ENCODE measurements at regions not wholly inside any gene's neighbourhood (a gene's known extent, or its start where the extent isn't known, plus 50 kb on each side); places are given as distances from the start of the nearest gene placed in this dataset.

GRCh38 chr9:115969096-115969495 is 184.5 kb upstream of the PAPPA start:
- ATAC-seq (no peak), FAIRE-seq (no peak), DNase-seq (ENCODE audit: low spot score) (no peak)
- ChIA-PET POLR2A (no interaction called here), CTCF (ENCODE audit: low intra/inter-chr PET ratio, low total read pairs) (no interaction called here)
- no peaks in the 10 kb centered on the region for H3K9me3 ChIP-seq (ENCODE audit: low read length)
- peaks cover 7% of the 10 kb centered on the region; the same call in 1 of the 2 replicates for H3K4me1 ChIP-seq (ENCODE audit: insufficient read depth, low read length)
- no peak overlapping the region for H3K4me3 ChIP-seq (replicated peaks in 1 of 3; ENCODE audit: insufficient read depth in 1 of 3, low read depth in 2 of 3, low read length in 3 of 3)
- no peak overlapping the region for H2AFZ ChIP-seq (ENCODE audit: low read length)
- H4K20me1 ChIP-seq (ENCODE audit: insufficient read depth, low read length), result no peaks in the 10 kb centered on the region
- in situ Hi-C loops (cut with HindIII; ENCODE audit: extremely low pct_ligation_motif_present, low pct_unique_long_range_greater_than_20kb) (no loop called here), intact Hi-C loops (cut with micrococcal nuclease; ENCODE audit: unreplicated experiment) (no loop called here)
- no TSS peak for BruUV-seq (replicated peaks)
- H3K9ac ChIP-seq (ENCODE audit: insufficient read depth, low read depth, low read length), result no peak overlapping the region
- no peaks in the 10 kb centered on the region for H3K36me3 ChIP-seq (replicated peaks in 1 of 2; ENCODE audit: control insufficient read depth in 1 of 2, insufficient read depth in 2 of 2, low read length in 2 of 2)
- no peak overlapping the region for H3K27ac ChIP-seq (ENCODE audit: extremely low read length, insufficient read depth, low read length)
- no peaks in the 10 kb centered on the region for H3K79me2 ChIP-seq (ENCODE audit: insufficient read depth, low read length)
- WGBS (ENCODE audit: low lambda C conversion rate), result 31% methylated on average over 2 of the region's 2 CpGs
- no peak for TF ChIP-seq E2F5 (CRISPR knock-in tag; conservative IDR thresholded peaks at IDR 0.05)
- TF ChIP-seq ZNF354B (CRISPR knock-in tag; IDR thresholded peaks at IDR 0.05), result no peak
- no peak for TF ChIP-seq SAFB2 (CRISPR knock-in tag; IDR thresholded peaks at IDR 0.05; ENCODE audit: borderline replicate concordance, low read depth)
- TF ChIP-seq MXI1 (IDR thresholded peaks at IDR 0.05; ENCODE audit: borderline replicate concordance, low read depth, low read length), result no peak
- TF ChIP-seq SNAPC4 (CRISPR knock-in tag; IDR thresholded peaks at IDR 0.05), result no peak
- no peak for TF ChIP-seq ZNF572 (CRISPR knock-in tag; IDR thresholded peaks at IDR 0.05)
- no peak for TF ChIP-seq ZNF576 (CRISPR knock-in tag; IDR thresholded peaks at IDR 0.05)
- TF ChIP-seq ZNF703 (CRISPR knock-in tag; IDR thresholded peaks at IDR 0.05; ENCODE audit: borderline replicate concordance), result no peak
- TF ChIP-seq GPBP1L1 (CRISPR knock-in tag; IDR thresholded peaks at IDR 0.05), result no peak
- TF ChIP-seq KDM1A (CRISPR knock-in tag; IDR thresholded peaks at IDR 0.05), result no peak
- TF ChIP-seq REL (CRISPR knock-in tag; conservative IDR thresholded peaks at IDR 0.05), result no peak
- TF ChIP-seq MED13 (CRISPR knock-in tag; IDR thresholded peaks at IDR 0.05), result no peak
- no peak for TF ChIP-seq ZNF549 (CRISPR knock-in tag; IDR thresholded peaks at IDR 0.05)
- TF ChIP-seq ZNF710 (CRISPR knock-in tag; IDR thresholded peaks at IDR 0.05; ENCODE audit: borderline replicate concordance), result no peak
- TF ChIP-seq MED1 (CRISPR knock-in tag; IDR thresholded peaks at IDR 0.05), result no peak
- TF ChIP-seq SMAD3 (CRISPR knock-in tag; IDR thresholded peaks at IDR 0.05), result no peak
- no peak for TF ChIP-seq ZNF788 (CRISPR knock-in tag; IDR thresholded peaks at IDR 0.05; ENCODE audit: borderline replicate concordance)
- no peak for TF ChIP-seq ZNF720 (CRISPR knock-in tag; IDR thresholded peaks at IDR 0.05)
- no peaks in the 10 kb centered on the region for H3K27me3 ChIP-seq (ENCODE audit: control insufficient read depth in 1 of 2, insufficient read depth in 2 of 2, low read length in 2 of 2)
- no peak overlapping the region for H3K4me2 ChIP-seq (ENCODE audit: low read depth, low read length)
